NCI-H2107 (cell line): ENCODE measurements at regions not wholly inside any gene's neighbourhood (a gene's known extent, or its start where the extent isn't known, plus 50 kb on each side); places are given as distances from the start of the nearest gene placed in this dataset.

Experiments used
- DNase-seq: peaks from one replicate; lab custom pipeline; 2025; lab: John Stamatoyannopoulos, UW

DNA sequence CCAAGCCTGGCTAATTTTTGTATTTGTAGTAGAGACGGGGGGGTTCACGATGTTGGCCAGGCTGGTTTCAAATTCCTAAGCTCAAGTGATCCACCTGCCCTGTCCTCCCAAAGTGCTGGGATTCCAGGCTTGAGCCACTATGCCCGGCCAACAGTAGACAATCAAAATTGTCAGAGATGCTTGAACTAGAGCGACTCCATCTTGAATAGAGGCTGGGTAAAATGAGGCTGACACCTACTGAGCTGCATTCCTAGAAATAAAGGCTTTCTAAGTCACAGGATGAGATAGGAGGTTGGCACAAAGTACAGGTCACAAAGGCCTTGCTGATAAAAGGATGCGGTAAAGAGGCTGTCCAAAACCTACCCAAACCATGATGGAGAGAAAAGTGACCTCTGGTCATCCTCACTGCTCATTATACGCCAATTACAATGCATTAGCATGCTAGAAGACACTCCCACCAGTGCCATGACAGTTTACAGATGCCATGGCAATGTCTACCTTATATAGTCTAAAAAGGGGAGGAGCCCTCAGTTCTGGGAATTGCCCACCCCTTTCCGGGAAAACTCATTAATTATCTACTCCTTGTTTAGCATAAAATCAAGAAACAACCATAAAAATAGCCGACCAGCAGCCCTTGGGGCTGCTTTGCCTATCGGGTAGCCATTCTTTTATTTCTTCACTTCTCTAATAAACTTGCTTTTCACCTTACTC is 134.5 kb downstream of the BAMBI start:
- DNase-seq = no peak

DNA sequence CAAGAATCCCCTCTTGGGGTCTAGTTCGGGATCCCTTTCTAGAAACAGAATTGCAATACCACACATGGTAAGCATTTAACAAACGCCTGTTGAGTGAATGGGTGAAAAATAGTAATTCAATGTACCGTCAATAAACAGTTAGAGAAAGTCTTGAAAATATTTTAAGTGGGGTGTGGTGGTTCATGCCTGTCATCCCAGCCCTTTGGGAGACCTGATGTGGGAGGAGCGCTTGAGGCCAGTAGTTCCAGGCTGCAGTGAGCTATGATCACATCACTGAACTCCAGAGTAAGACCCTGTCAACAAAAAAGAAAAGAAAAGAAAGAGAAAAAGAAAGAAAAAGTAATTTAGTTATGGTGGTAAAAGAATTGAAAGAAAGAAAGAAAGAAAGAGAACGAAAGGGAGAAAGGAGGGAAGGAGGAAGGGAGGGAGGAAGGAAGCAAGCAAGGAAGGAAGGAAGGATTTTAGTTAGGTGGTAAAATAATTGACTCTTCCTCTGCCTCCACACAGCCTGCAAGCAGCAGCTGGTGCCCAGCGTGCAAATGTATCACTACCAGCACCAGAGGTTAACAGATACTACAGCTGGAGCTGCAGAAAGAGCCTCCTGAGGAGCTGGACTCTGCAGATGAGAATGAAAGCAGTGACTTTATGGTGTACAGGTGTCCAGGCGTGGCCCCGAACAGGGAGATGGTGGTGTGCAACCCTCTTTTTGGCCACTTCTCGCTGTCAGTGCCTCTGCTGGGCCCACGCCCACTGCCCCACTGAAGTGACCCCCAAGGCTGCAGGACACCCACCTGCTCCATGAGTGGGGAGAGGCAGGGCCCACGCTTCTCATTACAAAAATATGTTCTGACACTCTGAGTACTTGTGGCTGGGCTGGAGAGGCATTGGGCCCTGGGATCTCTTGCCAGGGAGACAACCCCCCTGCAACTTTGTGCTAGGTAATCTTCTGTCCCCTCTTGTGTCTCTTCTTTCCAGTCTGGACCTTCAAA is 135.4 kb downstream of the BAMBI start:
- DNase-seq = no peak

DNA sequence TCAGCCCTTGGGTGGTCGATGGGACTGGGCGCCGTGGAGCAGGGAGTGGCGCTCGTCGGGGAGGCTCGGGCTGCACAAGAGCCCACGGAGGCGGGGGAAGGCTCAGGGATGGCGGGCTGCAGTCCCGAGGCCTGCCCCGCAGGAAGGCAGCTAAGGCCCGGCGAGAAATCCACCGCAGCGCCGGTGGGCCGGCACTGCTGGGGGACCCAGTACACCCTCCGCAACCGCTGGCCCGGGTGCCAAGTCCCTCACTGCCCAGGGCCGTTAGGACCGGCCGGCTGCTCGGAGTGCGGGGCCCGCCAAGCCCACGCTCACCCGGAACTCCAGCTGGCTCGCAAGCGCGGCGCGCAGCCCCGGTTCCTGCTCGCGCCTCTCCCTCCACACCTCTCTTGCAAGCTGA is 138.4 kb downstream of the BAMBI start:
- DNase-seq = no peak

DNA sequence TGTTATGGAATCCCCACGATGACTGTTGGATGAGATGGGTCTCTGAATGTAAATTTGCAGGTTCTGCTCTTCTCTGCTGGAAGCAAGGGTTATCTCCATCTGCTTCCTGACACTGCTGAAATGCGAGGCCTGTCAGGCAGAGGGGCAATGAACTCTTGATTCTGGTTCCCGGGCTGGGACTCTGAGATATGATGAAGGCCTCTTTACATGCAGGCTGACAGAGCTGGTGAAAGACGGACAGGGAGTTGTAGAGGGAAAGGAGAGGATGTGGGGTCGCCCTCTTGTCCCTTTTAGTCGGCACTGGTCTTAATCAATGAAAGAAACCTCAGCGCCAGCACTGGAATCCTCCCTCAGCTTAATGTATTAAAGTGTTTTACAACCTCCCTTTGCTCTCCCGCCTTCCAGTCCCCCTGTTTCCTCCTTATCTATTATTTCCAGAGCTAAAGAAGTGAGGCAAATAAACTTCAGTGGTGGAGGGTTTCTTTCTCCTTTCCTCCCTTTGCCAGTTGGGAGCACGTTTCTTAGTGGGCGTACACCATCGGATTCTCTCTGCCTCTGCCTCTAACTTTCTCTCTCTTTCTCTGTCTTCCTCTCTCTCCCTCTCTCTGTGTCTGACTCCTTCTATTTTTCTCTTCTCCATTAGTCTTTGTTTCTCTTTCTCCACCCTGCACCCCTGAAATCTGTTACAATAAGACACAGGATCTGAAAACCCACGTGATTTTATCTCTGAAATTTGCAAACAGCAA is 145.6 kb downstream of the BAMBI start:
- DNase-seq = no peak

DNA sequence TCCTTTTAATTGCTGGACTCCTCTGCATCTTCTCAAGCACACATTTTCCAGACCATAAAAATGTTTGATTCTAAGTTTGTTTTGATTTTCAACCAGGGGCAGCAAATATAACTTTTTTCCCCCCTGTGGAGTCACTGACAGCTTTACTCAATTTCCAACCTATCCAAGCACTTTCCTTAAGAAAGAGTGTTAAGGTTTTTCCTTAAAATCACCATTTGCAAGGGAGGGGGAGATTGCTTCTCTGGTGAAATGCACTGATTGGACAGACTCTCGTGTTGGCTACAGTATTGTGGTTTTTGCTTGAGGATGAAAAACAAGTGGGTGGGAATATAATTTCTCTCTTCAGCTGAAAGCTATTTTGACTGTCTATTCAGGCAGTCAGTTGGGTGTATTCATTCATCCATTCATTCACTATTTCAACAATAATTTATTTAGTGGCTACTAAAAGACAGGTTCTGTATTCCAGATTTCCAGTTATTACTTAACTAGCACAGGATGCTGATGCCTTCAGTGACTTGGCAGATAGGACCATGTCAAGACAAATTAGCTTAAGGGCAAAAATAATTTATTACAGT is 146.3 kb downstream of the BAMBI start:
- DNase-seq = no peak

DNA sequence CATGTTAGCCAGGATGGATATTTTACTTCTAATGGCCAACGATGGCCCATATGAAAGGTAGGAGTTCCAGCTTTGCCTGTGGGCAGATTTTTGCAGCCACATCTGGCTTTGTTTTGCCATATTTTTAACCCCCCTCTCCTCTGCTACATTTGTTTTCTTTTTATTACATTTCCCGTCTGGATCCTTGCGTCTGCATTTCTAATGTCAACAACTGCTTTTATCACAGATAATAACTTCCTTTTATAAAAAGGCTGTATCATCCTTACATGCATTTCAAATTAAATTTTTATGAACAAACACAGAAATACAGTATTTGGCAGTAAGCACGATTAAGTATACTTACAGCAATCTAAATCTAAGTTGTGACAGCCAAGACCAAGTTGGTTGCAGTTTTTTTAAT is 156.0 kb downstream of the BAMBI start:
- no peak for DNase-seq

DNA sequence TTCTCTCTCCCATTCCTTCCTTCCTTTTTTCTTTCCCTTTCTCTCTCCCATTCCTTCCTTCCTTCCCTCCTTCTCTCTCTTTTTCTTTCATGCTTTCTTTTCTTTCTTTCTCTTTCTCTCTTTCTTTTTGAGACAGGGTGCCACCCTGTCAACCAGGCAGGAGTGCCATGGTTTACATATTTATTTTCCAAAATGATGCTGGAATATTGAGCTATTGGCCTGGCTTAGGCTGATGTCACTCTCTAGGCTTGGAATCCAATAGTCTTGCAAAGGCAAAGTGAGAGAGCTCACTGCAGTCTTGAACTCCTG is 159.1 kb downstream of the BAMBI start:
- no peak for DNase-seq

DNA sequence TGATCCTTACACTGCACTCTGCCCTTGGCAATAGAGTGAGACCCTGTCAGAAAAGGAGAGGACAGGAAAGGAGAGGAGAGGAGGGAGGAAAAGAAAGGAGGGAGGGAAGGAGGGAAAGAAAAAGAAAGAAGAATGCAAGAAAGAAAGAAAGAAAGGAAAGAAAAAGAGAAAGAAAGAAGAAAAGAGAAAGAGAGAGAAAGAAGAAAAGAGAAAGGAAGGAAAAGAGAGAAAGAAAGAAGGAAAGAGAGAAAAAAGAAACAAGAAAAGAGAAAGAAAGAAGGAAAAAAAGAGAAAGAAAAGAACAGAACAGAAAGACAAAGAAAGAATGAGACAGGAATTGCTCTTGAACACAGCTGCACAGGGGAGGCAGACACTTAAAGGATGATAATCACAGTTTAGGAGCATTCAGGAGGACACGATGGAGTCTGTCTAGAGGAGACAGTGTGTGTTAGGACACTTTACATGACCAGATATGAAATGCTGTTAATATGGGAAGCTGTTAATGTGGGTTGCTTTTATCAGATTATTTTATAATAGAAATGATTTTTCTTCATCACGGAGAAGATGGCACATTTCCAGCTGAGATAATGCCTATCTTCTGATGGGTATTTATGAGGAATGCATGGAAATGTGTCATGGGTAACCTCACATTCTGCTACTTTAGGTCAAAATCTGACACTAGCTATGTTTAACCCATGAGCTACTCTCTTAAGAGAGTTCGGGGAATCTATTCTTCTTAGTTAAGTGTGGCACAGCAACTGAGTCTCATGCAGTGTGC is 160.5 kb downstream of the BAMBI start:
- no peak for DNase-seq

DNA sequence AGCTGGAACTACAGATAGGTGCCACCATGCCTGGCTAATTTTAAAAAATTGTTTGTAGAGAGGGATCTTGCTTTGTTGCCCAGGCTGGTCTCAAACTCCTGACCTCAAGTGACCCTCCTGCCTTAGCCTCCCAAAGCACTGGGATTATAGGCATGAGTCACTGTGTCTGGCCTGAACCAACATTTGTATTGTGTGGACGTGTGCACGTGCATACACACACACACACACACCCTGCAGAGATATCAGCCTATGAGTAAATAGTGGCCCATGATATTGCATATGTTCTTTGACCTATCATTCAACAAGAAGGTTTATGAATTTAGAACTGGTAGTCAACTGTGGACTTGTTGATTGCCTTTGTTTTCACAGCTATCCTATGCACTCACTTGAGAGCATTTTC is 161.6 kb downstream of the BAMBI start:
- no peak for DNase-seq

DNA sequence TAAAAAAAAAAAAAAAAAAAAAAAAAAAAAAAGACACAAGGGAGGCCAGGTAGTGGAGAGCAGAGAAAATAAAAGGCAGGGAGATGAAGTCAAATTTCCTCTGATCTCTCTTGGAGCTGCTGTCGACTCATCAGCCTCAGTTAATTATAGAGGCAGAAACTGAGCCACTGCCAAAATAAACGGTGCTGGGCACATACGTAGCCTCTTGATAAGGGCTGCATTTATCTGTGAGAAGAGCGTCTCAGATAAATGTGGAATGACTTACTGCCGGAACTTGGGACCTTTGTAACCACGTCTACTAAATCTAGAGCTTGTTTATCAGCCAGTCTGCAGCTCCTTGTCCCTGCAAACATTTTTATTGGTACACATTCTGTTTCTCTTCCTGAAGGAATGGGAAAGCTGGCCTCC is 162.3 kb downstream of the BAMBI start:
- DNase-seq = no peak

DNA sequence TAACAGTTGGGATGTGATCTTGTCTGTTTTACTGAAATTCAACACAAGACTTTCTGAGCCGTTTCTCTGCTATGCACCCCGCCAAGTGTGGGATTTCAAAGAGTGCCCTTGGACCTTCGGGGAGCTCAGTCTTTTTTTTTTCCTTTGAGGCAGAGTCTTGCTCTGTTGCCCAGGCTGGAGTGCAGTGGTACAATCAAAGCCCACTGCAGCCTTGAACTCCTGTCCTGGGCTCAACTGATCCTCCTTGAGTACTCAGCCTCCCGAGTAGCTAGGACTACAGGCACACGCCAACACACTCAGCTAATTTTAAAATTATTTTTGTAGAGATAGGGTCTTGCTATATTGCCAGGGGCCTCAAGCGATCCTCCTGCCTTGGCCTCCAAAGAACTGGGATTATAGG is 162.9 kb downstream of the BAMBI start:
- no peak for DNase-seq

DNA sequence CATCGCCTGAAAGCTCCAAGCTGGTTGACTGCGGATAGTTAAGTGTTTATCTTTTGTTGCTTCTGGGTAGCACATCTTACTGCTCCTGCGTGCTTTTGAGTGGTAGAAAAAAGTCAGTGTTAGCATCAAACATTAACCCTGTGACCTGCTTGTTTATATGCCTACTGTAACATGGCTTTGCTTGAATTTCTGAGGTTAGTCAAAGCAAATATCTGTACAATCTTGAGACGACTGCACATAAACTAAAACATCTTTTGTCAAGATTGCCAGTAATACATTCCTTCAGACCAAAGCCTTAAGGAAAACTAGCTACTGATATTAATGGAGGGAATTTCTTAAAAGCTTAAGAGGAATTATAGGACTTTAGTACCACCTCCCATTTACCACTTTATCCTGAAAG is 163.7 kb downstream of the BAMBI start:
- no peak for DNase-seq

DNA sequence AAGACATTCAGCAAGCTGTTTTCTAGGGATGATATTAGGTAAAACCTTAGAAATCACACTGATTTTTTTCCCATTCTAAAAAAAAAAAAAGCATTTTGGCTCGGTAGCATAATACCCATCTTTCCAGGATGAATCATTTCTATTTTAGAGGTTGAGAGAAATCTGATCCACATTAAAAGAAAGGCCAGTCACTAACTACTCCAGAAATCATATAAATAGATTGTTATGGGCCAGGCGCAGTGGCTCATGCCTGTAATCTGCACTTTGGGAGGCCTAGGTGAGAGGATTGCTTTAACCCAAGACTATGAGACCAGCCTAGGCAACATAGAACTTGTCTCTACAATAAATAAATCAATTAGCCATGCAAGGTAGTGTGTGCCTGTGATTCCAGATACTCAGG is 164.3 kb downstream of the BAMBI start:
- DNase-seq = no peak

DNA sequence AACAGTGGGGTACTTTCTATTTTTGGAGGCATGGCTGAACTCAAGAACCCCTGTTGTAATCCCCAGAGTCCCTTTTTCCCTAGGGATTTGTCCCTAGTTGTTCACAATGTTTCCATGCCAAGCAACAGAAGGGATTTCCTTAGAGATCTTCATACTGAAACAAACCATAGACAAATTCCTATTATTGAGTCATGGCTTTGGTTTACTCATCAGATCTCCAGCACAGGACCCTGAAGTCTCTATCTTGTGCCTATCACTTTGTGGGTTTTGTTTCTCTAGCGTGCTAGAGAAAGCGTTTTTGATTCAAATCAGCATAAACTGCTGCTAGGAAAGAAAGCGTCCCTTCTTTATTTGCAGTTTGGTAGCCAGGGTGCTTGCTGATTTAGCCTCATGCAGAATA is 165.0 kb downstream of the BAMBI start:
- no peak for DNase-seq

DNA sequence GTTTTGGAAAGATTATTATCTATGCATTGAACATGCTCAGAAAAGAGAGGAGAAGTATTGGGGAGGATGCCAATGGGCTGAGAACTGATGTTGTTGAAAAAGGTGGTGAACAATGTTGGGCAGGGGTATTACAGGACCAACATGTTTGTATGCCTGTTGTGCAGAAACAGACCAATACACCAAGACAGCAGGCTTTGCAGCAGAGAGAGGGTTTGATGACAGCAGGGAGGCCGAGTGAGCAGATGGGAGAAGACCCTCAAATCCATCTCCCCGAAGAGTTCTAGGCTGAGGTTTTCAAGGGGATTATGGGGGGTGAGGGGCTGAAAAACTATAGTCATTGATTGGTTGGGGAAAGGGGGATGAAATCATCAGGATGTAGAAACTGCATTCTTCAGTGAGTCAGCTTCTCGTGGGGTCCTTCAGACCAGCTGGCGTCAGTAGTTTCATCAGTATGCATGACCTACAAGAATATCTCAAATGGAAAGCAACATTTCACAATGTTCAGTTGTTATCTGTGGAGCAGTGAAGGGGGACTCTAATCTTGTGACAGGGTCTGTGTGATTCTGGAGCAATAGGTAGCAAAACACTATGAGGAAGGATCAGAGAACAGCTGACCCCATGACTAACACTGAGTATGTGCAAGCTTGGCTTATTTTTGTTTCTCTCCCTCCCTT is 167.8 kb downstream of the BAMBI start:
- no peak for DNase-seq

DNA sequence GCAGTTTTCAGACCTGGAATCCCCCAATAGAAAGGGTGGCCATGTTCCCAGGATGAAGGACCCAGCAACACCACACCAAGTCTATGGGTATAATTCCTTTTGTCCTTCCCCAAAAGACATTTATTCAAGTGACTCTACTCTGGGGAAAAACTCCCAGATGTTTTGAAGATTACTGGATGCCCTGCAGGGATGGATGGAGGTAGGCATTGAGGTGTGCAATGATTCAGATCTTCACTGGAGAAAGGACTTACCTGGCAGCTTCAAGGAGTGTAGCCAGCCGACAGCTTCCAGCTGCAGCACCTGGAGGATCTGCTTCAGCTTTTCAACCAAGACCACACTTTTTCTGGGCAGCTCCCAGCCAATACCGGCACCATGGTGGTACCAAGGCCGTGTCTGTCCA is 172.0 kb downstream of the BAMBI start:
- no peak for DNase-seq

DNA sequence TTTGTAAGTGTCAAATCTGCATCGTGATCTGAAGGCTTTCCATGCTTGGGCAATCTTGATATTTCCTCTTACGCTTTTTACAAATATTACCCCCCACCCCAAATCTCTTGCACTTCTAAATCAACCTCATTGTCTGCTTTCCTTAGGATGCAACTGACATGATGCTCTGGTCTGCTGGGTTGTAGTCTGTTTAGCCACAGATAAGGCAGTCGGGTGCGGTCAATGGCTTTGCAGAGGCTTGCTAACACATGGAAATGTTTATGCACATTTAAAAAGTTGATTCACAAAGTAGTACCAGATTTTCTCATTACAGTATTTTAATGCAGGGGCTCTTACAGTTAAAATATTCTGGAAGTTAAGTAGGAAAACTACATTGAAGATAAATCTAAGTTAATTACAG is 172.5 kb downstream of the BAMBI start:
- no peak for DNase-seq

DNA sequence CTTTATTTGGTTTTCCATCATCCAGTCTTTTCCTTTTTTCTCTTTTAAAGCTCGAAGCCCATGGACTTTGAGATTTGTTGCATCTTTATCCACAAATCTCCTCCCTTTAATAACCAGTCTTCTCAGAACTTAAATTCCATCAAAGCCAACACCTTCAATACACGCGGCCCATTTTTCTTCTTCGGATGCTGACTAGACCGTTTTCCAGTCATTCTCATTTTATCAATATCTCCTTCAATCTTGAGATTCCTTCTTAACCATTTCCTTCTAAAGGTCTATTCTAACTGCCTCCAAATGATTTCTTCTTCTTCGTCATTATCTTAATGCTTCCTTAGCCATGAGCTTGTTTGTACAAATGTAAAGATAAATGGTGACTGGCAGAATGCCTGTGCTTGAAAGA is 173.5 kb downstream of the BAMBI start:
- no peak for DNase-seq

DNA sequence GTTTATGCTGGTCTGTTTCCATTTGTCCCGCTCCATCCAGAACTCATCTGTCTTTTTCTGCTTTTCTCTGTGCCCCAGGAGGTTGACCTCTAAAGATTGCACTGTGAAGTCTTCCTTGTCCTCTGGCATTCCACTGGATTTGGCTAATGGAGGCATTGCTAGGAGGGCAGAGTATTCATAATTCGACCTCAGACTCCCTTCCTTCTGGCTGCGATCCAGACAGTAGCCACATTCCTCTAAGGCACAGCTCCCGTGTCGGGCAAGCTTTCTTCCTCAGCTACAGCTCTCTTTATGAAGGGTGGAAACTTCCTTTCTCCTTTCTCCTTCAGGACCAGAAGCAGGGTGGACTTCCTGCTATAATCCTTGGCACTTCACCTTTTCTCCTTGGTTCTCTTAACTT is 175.9 kb downstream of the BAMBI start:
- no peak for DNase-seq

DNA sequence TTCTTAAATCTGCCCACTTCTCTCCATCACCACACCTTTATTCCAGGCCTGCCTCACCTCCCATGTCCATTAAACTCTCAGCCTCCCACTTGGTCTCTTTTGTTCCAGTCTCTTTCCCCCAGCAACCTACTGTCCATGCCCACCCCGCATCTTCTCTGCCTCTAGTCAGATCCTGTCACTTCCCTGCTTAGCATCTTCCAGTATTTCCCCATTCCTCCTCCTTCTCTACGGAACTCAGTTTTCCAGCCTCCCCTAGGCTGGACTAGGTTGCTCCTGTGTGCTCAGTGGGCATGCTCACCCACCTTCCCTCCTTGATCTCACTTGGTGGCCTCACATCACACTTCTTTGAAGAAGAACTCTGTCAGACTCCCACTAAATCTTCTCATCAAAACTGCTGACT is 179.8 kb downstream of the BAMBI start:
- no peak for DNase-seq

DNA sequence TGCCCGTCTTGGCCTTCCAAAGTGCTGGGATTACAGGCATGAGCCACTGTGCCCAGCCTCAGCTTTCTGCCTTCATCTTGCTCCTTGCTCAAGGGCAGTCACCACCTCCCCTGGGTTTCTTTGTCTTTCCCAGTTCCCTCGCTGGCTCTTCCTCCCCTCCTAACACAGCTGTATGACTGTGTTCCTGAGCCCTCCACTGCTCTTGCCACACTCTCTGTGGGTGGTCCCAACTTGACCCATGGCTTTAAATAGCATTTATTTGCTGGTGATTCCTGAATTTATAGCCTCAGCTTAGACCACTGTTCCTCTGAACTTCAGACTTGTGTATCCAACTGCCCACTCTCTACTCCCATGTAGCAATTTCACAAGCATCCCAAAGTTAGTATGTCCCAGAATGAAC is 181.3 kb downstream of the BAMBI start:
- no peak for DNase-seq
